Lower lobe of right lung (tissue), 2 donors: ENCODE measurements at regions not wholly inside any gene's neighbourhood (a gene's known extent, or its start where the extent isn't known, plus 50 kb on each side); places are given as distances from the start of the nearest gene placed in this dataset.

ENCODE experiments used
- ATAC-seq, 2 donors: fragments of 200-7000 bp; cut with Tn5 transposase; one replicate each; pipeline ENCODE4 v1.9.1; 2020 to 2022; ENCODE audit warnings: mild to moderate bottlenecking in 2 of 2, moderate library complexity in 2 of 2
- DNase-seq: peaks from one replicate; pipeline ENCODE4 v3.0.0-alpha.2; 2020
- H3K27ac ChIP-seq: fragments of 200-600 bp; one replicate; pipeline ENCODE4 v1.8.0; 2022
- H3K27me3 ChIP-seq: fragments of 200-600 bp; one replicate; pipeline ENCODE4 v1.8.0; 2022; ENCODE audit warnings: low read depth
- H3K36me3 ChIP-seq: fragments of 200-600 bp; one replicate; pipeline ENCODE4 v1.8.0; 2022; ENCODE audit warnings: mild to moderate bottlenecking
- H3K4me1 ChIP-seq: fragments of 200-600 bp; one replicate; pipeline ENCODE4 v1.8.0; 2022
- H3K4me3 ChIP-seq: fragments of 200-600 bp; one replicate; pipeline ENCODE4 v1.8.0; 2022; ENCODE audit warnings: mild to moderate bottlenecking
- H3K9me3 ChIP-seq: fragments of 200-600 bp; one replicate; pipeline ENCODE4 v1.8.0; 2022
- intact Hi-C: fragments of 100-400 bp; cut with DNase I; formaldehyde crosslinking; loops from one replicate; pipeline ENCODE4 v1.11.0; 2022
- TF ChIP-seq, protein P1 (sequence below): fragments of 200-600 bp; IDR thresholded peaks from one replicate; pipeline ENCODE4 v1.8.0; 2022; ENCODE audit warnings: antibody characterized with exemption, mild to moderate bottlenecking
- donor health status: DM: no; HTN: yes; CAD: no; lungs with severe emphysema.

DNA sequence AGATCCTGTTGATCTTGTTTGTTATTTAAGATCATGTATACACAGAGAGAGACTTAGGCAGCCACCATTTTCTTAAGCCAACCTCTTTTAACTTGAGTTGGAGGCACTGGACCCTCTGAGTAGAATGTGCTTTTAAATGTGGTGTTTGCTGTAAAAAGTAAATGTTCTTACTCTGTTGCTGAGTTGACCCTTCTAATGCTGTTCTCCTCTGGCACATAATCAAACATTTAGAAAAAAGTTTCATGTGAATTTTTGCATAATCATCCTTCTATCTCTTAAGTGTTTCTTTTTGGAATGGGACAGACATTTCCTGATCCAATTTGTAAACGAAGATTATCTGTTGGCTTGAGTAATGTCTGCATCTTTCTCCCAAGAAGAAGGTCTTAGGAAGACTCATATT, 255.1 kb upstream of the ETAA1 start:
- intact Hi-C loops = no loop called here
- Histone ChIP-seq H3K9me3 (no peaks in the 10 kb centered on the region), H3K36me3 (no peaks in the 10 kb centered on the region), H3K27ac (no peak overlapping the region), H3K27me3 (no peaks in the 10 kb centered on the region), H3K4me1 (no peaks in the 10 kb centered on the region), H3K4me3 (no peak overlapping the region)
- TF ChIP-seq, protein P1, sequence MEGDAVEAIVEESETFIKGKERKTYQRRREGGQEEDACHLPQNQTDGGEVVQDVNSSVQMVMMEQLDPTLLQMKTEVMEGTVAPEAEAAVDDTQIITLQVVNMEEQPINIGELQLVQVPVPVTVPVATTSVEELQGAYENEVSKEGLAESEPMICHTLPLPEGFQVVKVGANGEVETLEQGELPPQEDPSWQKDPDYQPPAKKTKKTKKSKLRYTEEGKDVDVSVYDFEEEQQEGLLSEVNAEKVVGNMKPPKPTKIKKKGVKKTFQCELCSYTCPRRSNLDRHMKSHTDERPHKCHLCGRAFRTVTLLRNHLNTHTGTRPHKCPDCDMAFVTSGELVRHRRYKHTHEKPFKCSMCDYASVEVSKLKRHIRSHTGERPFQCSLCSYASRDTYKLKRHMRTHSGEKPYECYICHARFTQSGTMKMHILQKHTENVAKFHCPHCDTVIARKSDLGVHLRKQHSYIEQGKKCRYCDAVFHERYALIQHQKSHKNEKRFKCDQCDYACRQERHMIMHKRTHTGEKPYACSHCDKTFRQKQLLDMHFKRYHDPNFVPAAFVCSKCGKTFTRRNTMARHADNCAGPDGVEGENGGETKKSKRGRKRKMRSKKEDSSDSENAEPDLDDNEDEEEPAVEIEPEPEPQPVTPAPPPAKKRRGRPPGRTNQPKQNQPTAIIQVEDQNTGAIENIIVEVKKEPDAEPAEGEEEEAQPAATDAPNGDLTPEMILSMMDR = no peak
- DNase-seq (no peak), ATAC-seq (no peak)

GRCh38 chr2:67142741-67143140, 254.4 kb upstream of the ETAA1 start:
- no peaks in the 10 kb centered on the region for H3K9me3 ChIP-seq
- H3K4me1 ChIP-seq = no peaks in the 10 kb centered on the region
- H3K36me3 ChIP-seq = no peaks in the 10 kb centered on the region
- H3K4me3 ChIP-seq = no peak overlapping the region
- H3K27ac ChIP-seq = no peak overlapping the region
- intact Hi-C loops = no loop called here
- H3K27me3 ChIP-seq = no peaks in the 10 kb centered on the region
- no peak for DNase-seq
- ATAC-seq = no peak
- TF ChIP-seq, protein P1 = no peak

DNA sequence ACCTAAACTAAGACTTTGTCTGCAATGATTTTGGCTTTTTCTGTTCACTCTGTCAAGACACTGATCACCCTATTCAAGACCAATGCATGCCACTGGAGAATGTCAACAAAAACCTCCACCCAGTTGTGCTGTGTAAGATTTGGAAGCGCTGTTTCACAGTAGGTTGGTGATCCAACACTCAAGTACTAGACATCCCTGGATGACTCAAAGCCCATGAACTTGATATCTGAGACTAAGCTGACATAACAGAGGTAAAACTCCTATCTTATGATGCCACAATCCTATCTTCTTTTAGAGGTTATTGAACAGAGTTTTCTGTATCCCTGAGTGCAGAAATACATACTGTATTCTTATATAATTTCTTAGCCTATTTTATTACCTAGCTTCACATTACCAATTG, 251.3 kb upstream of the ETAA1 start:
- intact Hi-C loops = no loop called here
- Histone ChIP-seq H3K4me3 (no peak overlapping the region), H3K9me3 (no peaks in the 10 kb centered on the region), H3K4me1 (no peaks in the 10 kb centered on the region), H3K27ac (no peak overlapping the region), H3K27me3 (no peaks in the 10 kb centered on the region), H3K36me3 (no peaks in the 10 kb centered on the region)
- no peak for DNase-seq
- ATAC-seq = no peak
- TF ChIP-seq, protein P1 = no peak

DNA sequence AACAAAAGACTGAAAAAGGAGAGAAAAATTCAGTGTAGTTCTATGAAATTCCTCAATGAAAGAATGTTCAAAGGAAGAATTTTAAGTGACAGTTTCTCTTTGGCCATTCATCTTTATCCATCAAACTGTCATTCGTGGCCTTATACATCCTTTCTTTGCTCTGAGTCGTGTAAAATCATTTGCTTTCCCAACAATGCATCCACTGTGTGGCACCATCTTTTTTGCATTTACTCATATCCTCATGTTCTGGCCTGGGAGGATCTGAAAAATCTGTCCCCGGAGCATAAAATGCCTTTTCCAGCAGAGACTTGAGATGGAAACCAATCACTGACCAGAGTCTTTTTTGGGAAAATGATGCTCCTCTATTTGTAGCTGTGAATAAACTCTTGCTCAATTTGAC, 240.3 kb upstream of the ETAA1 start:
- H3K4me3 ChIP-seq = no peak overlapping the region
- no peaks in the 10 kb centered on the region for H3K4me1 ChIP-seq
- H3K27me3 ChIP-seq = no peaks in the 10 kb centered on the region
- intact Hi-C loops = no loop called here
- H3K27ac ChIP-seq = no peak overlapping the region
- ATAC-seq = no peak
- H3K36me3 ChIP-seq = no peaks in the 10 kb centered on the region
- no peak for DNase-seq
- peaks cover 5% of the 10 kb centered on the region for H3K9me3 ChIP-seq
- TF ChIP-seq, protein P1 = no peak

- no peak for ATAC-seq
These were observed 238.4 kb upstream of the ETAA1 start for GRCh38 chr2:67158718-67159117.

More at GRCh38 chr2:67158718-67159117, 238.4 kb upstream of the ETAA1 start:
- Histone ChIP-seq H3K27me3 (no peaks in the 10 kb centered on the region), H3K9me3 (no peaks in the 10 kb centered on the region), H3K4me3 (no peak overlapping the region), H3K4me1 (no peaks in the 10 kb centered on the region), H3K27ac (no peak overlapping the region), H3K36me3 (no peaks in the 10 kb centered on the region)
- TF ChIP-seq, protein P1 = no peak
- intact Hi-C loops = no loop called here
- DNase-seq = no peak
